ENCODE measurements at regions not wholly inside any gene's neighbourhood (a gene's known extent, or its start where the extent isn't known, plus 50 kb on each side); places are given as distances from the start of the nearest gene placed in this dataset.
A peak's percentile ranks its signal among the peaks of the same experiment; 100 is the strongest.

- DNase-seq = peak; percentile 68 to 95 (median 91)
Observed at GRCh38 chr5:159451197-159452052, 121.1 kb upstream of the IL12B start.

GRCh38 chr5:159452480-159453167 is 122.3 kb upstream of the IL12B start:
- no peak overlapping the region for H3K4me3 ChIP-seq

More at GRCh38 chr5:159451197-159452052, 121.1 kb upstream of the IL12B start:
- no peak overlapping the region for H3K4me3 ChIP-seq
- TF ChIP-seq CTCF (IDR thresholded peaks at IDR 0.05; ENCODE audit: control extremely low read depth, extremely low read depth) = no peak
- no peak overlapping the region for H3K9ac ChIP-seq (ENCODE audit: insufficient read depth in 1 of 2, low read length in 2 of 2)
- ATAC-seq (ENCODE audit: insufficient read depth, low FRiP score) = peak; percentile 68
- H3K4me1 ChIP-seq (ENCODE audit: control insufficient read depth in 5 of 5, insufficient read depth in 5 of 5, low read length in 5 of 5) = peaks cover 0 to 8% (median 0%) of the 10 kb centered on the region in 5 donors
- no peaks in the 10 kb centered on the region for H3K9me3 ChIP-seq (ENCODE audit: control insufficient read depth in 4 of 4, insufficient read depth in 3 of 4, low read length in 3 of 4)
- peak overlapping the region in 1 of 2 donors; percentile 84 for H3K27ac ChIP-seq (ENCODE audit: low read depth in 1 of 2, low read length in 1 of 2)
- H3K27me3 ChIP-seq (ENCODE audit: control insufficient read depth in 3 of 3, insufficient read depth in 3 of 3, low read length in 2 of 3) = no peaks in the 10 kb centered on the region
- no peaks in the 10 kb centered on the region for H3K36me3 ChIP-seq (ENCODE audit: control insufficient read depth in 4 of 4, insufficient read depth in 4 of 4, low read length in 4 of 4)
- WGBS, 2 donors = 79 to 85% methylated on average over 13 of the region's 13 CpGs

GRCh38 chr5:159453209-159453608 is 122.9 kb upstream of the IL12B start:
- no peak for TF ChIP-seq CTCF (IDR thresholded peaks at IDR 0.05; ENCODE audit: control extremely low read depth, extremely low read depth)
- Histone ChIP-seq H3K4me3 (no peak overlapping the region), H3K36me3 (ENCODE audit: control insufficient read depth in 4 of 4, insufficient read depth in 4 of 4, low read length in 4 of 4) (no peaks in the 10 kb centered on the region), H3K9ac (ENCODE audit: insufficient read depth in 1 of 2, low read length in 2 of 2) (no peak overlapping the region), H3K9me3 (ENCODE audit: control insufficient read depth in 4 of 4, insufficient read depth in 3 of 4, low read length in 3 of 4) (no peaks in the 10 kb centered on the region), H3K27me3 (ENCODE audit: control insufficient read depth in 3 of 3, insufficient read depth in 3 of 3, low read length in 2 of 3) (no peaks in the 10 kb centered on the region), H3K4me1 (ENCODE audit: control insufficient read depth in 5 of 5, insufficient read depth in 5 of 5, low read length in 5 of 5) (peaks cover 0 to 8% (median 0%) of the 10 kb centered on the region in 5 donors), H3K27ac (ENCODE audit: low read depth in 1 of 2, low read length in 1 of 2) (no peak overlapping the region)
- DNase-seq (no peak), ATAC-seq (ENCODE audit: insufficient read depth, low FRiP score) (no peak)
- 81 to 94% methylated on average over 7 of the region's 7 CpGs for WGBS, 2 donors

More at GRCh38 chr5:159452480-159453167, 122.3 kb upstream of the IL12B start:
- H3K4me1 ChIP-seq (ENCODE audit: control insufficient read depth in 5 of 5, insufficient read depth in 5 of 5, low read length in 5 of 5) = peaks cover 0 to 8% (median 0%) of the 10 kb centered on the region in 5 donors
- H3K27me3 ChIP-seq (ENCODE audit: control insufficient read depth in 3 of 3, insufficient read depth in 3 of 3, low read length in 2 of 3) = no peaks in the 10 kb centered on the region
- DNase-seq (peak in 2 of 3 donors; percentile 54 to 72), ATAC-seq (ENCODE audit: insufficient read depth, low FRiP score) (no peak)
- TF ChIP-seq CTCF (IDR thresholded peaks at IDR 0.05; ENCODE audit: control extremely low read depth, extremely low read depth) = no peak
- H3K36me3 ChIP-seq (ENCODE audit: control insufficient read depth in 4 of 4, insufficient read depth in 4 of 4, low read length in 4 of 4) = no peaks in the 10 kb centered on the region
- H3K9me3 ChIP-seq (ENCODE audit: control insufficient read depth in 4 of 4, insufficient read depth in 3 of 4, low read length in 3 of 4) = no peaks in the 10 kb centered on the region
- WGBS, 2 donors = 68 to 89% methylated on average over 11 of the region's 11 CpGs
- H3K9ac ChIP-seq (ENCODE audit: insufficient read depth in 1 of 2, low read length in 2 of 2) = no peak overlapping the region
- H3K27ac ChIP-seq (ENCODE audit: low read depth in 1 of 2, low read length in 1 of 2) = no peak overlapping the region
